Limb (tissue), 2 donors: ENCODE measurements at regions not wholly inside any gene's neighbourhood (a gene's known extent, or its start where the extent isn't known, plus 50 kb on each side); places are given as distances from the start of the nearest gene placed in this dataset.

Experiments used
- DNase-seq, 2 donors: peaks; one replicate each; pipeline ENCODE4 v3.0.0-alpha.2; 2016; ENCODE audit errors: extremely low spot score in 2 of 2

DNA sequence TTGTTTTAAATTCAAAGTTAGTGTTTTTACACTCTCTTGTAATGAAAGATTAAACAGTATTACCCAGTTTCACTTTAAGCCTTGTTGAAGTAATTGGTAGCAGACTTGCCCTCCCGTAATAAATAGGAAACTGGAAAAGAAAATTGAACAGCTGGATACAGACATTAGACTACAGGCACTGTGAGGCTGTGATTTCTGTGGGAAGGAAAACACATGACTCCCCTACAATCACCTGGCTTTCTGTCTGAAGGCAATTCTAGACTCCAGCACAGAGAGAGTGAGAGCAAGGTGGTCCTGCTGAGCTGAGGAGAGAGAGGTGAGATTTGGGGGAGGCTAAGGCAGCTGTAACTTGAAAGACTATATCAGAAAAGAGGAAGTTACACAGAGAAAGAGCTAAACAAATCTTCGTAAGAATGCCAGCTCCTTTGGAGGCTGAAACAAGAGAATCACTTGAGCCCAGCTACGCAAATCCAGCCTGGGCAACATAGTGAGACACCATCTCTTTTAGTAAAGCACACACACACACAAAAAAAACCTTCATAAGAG, 57.8 kb upstream of the CDYL2 start:
- DNase-seq: no peak
